Ecto neural progenitor cell (in vitro differentiated cells): ENCODE measurements at regions not wholly inside any gene's neighbourhood (a gene's known extent, or its start where the extent isn't known, plus 50 kb on each side); places are given as distances from the start of the nearest gene placed in this dataset.

Experiments
- DNase-seq: peaks from one replicate; pipeline ENCODE4 v3.0.0-alpha.2; 2018; ENCODE audit warnings: low spot score

DNA sequence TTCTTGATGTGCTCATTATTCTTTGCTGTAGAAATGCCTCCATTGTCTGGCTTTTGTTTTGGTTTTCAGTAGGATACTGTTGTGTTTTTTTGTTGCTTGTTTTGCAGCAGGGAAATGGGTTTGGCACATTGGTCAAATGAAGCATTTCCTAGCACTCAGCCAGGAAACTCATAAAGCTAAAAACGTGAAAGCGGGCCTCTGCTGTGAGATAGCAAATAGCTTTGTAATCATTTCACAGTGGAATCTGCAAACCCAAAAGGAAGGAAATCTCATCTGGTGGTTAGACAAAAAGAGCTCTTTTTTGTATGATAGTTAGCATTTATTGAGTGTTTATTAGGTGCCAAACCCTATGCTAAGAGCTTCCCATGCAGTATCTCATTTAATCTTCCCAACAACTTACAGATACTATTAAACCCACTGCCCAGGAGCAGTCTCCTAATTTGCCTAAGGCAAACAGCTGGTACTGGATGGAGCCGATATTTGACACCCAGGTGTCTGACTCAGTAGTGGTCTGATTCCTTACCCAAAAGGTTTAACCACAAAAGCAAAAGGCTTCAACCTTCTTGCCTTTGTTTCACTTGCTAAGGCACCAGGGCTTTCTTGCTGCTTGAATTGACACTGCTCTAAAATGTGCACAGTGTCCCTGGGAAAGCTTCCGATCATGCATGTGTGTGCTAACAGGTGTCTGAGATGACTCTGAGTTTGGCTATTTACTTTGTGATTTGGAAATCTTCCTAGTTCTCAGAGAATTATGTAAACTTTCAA, 527.9 kb upstream of the MDFIC2 start:
- no peak for DNase-seq

DNA sequence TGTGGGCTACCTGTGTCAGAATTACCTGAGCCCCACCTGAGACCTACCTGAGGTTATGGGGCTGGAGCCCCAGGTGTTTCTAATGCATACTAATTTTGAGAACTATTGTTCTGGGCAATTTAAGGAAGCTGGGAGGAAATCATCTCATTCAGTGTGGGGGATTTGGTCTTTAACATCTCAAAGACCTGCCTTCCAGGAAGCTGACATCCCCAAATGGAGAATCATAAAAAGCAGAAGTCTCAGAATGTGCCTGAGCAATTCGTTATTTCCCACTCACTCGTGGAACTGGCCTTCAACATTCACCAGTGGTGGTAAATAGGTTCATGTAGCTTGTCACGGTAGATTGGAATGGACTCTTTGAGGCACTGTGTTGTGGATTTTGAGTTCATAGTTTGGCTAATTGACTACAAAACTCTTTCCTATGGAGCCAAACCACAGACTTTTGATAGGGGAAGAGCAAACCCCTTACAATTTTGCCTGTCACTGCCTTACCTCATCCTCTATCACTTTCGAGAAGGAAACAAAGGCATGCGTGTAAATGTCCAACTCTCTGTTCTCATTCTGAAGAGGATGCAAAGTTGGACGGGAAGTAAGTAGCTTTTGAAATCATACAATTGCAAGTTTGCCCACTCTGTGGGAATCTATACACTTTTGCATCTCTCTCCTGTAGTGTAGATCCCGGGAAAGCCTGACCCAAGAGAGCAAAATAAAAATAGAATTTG, 521.0 kb upstream of the MDFIC2 start:
- DNase-seq, result no peak

DNA sequence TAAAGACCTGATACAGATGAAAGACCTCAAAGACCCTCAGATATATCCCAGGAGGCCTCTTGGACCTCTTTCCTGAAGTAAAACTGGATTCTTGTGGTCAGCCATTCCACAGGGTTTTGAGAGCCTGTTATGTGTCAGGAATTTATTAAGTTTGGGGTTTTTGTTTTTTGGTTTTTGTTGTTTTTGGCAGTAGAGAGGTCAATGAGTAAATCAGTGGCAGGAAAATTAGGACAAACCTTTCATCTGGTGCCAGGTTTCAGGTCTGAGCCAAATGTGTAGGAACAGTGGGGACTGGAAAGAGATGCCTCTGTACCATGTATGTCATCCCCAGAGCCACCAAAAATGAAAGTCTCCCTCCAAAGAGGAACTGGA, 520.4 kb upstream of the MDFIC2 start:
- DNase-seq, result no peak

DNA sequence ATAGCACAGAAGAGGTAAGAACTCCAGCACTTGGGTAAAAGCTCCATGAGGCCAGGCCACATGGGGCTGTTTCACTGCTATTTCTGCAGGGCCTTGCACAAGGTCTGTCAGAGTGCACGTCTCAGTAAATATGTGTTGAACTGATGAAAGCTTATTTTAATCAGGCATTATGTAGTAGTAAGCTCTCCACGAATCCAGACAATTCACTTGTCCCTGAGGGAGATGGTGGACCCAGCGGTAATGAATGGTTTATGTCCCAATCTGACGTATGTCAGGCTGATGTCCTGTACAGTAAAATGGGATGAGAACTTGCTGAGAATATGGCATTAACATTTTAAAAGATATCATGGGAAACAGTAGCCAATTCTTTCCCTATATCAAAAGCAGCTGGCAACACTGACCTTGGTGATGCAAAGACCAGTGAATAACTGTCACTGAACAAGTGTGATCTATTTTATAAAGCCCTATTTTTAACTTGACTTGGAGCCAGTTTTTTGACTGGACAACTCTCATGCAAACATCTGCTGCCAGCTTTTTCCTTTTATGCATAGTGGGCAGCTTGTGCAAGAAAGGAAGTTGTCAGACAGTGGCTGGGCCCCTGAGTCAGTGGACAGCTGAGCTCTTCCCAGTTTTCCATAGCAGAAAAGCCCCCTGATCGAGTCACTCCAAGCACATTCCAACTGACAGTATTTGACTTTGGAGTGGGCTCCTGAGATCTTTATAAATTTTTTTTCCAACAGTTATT, 519.8 kb upstream of the MDFIC2 start:
- no peak for DNase-seq

DNA sequence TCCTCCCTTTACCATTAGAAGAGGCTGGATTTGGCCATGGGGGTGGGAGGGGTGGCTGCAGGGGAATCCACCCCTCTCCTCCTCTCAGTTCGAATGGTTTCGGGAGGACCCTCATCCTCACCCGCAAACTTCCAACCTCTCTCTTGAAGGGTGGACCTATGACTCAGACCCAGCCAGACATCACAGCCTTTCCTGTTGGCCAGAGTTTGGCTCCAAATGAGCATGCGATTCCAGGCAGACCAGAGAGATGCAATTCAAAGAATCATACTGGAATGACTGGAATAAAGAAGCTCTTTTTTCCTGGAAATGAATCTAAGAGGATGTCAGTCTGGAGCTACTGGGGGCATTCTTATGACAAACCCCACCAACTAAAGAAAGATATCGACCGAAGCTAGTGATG, 516.7 kb upstream of the MDFIC2 start:
- DNase-seq, result no peak

DNA sequence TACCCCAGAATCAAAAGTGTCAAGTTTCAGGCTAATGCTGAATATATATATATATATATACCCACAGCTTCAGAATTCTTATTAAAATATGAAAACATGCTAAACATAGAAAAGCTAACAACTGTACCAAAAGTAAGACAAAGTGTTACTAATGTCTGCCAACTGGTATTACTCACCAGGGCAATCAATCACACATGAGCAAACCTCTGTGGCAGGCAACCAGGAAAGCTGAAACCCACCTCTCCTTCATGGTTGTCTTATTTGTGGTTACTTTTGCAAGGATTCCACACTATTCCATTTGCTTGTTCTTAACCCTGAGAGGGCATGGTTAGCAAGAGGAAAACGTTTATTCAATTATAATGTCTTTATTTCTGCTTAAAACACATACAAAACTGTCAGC, 512.3 kb upstream of the MDFIC2 start:
- DNase-seq, result no peak

DNA sequence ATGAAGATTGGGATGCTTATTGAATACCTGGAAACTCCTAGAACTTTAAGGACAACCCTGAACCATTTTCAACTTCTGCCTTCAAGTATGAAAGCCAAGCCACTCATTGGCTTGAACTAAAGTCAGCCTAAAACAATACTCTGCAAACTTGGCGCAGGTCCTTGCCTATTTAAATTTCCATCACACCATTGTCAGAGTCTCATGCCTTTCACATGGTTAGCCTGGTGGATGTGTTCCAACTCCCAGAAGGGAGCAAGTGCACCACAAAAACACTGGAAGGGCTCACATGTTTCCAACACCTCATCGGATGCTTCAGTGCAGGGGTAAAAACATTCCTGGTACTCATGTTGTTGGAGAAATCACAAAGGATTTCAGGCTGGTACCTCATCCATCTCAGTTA, 511.6 kb upstream of the MDFIC2 start:
- DNase-seq, result no peak

DNA sequence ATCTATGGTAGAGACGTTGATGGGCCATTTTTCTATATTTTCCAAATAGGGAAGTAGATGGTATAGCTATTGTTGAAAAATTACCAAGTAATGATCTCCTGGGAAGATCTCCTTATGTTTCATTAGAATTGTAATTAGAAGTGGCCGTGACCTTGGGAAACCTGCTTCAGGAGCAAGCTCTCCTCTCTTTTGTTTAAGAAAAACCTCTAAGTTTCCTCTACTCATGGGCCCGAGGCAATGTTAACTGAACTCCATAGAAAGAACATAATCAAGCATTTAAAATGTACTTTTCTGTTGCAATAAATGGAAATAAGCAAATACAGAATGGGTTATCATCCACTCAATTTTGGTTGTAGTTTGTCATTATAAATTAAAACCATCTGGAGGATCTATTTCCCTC, 511.2 kb upstream of the MDFIC2 start:
- no peak for DNase-seq

DNA sequence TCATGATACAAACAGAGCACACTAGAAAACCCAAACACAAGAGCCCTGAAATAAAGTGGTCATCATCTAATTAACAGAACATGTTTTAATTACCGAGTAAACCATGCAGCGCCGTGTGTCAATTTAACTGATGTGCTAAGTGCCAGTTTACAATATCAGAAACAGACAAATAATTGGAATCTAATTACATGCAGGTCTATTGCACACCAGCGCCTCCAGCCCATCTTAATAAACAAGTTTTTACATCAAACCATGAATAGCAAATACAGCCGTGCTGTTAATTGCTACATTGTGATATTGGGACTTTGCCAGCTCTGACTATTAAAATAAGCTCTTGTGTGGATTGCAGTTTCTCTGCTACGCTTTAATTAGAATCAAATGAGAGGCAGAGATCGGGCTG, 510.2 kb upstream of the MDFIC2 start:
- no peak for DNase-seq

DNA sequence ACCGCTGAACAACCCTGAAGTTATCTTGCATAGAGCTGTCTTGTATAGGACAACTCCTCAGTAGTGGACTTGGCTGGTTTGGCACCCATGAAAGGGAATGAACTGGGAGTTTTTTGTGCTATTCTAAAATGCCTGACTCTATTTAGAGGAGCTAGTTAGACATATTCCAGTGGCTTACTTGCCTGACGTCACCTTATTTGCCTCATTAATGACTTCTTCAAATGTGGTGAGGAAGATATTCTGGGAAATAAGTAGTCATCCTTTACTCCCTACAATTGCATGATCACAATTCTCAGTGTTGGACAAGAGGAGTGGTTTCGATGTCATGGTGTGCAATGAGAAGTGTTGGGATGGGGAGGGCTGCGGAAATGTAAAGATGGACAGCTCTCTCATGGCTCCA, 509.2 kb upstream of the MDFIC2 start:
- DNase-seq, result no peak

DNA sequence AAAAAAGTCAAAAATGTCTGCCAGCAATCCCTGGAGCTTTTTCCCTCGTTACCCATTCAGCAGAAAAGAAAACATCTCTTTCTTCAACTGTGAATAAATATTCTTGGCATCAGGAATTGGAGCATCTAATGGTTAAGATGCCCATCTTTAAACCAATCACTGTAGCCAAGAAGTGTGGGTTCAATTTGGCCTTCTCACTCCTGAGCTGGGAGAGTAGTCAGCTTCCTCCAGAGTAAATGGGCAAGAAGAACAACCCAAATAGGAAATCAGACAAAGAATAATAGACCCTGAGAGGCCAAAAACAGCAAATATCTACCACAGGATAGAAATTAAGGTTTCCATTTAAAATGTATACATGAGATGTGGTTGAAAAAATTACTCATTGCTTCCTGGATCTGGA, 508.0 kb upstream of the MDFIC2 start:
- DNase-seq, result no peak

DNA sequence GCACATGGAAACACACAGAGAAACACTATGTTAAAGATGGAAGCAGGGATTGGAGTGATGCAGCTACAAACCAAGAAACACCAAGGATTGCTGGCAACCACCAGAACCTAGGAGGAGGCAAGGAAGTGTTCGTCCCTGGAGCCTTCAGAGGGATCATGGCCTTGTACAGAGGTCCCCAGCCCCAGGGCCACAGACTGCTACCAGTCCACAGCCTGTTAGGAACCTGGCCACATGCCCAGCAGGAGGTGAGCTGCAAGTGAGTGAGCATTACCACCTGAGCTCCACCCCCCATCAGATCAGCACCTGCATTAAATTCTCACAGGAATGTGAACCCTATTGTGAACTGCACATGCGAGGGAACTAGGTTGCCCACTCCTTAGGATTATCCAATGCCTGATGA, 505.7 kb upstream of the MDFIC2 start:
- no peak for DNase-seq

DNA sequence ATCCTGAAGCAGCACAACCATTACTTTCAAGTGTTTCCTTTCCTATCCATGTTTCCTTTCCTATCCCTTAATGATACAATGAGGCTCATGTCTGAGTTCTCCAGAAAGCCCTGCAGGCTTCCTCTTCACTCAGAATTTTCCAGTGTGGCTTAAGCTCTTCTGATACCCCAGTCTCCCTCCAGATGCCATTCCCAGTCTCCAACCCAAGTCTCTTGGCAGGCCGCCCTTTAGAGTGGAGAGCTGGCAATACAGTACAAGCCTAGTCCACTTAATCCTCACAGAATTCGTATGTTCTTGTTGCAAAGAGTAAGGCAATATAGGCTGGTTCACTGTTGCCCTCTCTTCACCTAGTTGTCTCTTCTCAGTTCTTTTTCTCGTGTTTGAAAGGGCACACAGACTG, 503.9 kb upstream of the MDFIC2 start:
- no peak for DNase-seq

DNA sequence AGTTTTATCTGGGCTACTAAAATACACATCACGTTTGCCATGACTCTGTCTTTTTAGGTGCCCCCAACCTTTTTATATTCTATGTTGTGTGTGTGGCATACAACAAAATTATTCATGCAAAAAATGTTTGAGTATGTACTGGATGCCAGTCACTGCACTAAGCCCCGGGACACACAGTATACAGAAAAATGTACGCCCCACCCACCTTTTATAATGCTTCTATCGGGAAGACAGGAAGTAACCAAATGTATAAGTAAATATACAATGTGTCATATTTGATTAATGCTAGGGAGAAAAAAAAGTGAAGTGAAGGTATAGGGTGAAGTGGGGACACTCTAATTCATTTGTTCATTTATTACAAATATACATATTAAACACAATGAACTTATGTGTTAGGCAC, 503.4 kb upstream of the MDFIC2 start:
- no peak for DNase-seq

DNA sequence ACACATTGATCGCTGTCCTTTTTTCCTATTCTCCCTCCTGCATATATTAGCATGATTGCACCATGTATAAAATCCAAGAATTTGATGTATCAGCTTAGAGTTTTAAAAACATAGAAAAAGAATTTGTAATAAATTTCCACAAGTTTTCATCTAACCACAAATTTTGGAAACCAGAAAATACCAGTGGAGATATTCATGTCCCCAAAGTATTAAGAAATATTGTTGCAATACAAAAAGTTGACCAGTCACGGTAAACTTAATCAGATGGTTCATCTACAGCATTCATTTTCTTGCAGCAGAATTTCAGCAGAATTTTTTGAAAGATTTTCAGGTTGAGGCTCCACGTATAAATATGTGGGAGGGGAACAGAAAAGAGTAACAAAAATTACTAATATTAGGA, 500.9 kb upstream of the MDFIC2 start:
- no peak for DNase-seq

DNA sequence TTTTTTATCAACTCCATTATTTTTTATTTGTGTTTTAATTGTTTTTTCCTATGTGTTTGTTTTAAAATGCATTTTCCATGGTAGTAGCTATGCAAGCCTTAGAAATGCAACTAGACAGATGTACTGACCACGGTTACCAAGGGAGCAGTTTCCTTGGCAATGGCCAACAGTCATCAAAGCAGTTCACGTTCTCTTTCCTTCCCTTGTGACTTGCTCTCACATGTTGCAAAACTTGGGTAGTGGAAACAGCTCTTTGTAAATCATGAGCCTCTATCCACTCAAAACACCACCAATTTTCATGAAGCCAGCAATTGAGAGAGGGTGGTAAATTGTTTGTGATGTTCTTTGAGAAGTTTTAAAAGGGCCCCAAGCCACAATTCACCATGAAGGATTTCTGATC, 499.4 kb upstream of the MDFIC2 start:
- no peak for DNase-seq

DNA sequence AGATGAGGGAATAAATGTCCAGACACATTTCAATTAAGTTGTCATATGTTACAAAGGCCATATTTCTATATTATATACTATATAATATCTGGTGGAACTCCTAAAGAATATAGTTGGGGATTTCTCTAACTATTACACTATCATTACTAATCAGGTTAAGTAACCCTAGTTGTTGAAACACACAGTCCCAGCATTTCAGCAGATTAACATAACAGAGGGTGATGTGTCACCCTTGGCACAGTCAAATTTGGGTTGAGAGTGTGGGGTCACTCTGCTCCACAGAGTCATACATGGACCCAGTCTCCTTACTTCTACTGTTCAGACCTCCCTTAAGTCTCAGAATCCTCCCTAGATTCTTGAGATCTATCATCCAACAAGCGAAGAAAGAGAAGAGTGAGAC, 496.4 kb upstream of the MDFIC2 start:
- no peak for DNase-seq

DNA sequence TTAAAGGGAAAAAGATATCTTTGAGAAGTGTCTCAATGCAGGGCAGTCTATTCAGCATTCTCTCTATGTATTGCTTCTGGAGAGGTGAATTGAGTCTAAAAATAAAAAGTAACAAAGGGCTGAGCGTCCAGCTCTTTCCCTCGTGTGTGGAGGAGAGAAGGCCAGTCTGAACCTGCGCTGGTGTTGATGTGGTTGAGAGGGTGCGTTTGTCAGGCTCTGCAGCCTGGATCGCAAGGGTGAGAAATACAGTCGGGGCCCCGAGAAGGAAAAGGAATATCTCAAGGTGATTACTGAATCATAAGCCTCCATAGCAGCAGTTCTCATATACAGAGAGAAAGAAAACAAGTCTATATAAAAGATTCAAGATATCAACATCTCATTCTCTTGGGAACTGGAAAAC, 494.1 kb upstream of the MDFIC2 start:
- no peak for DNase-seq

DNA sequence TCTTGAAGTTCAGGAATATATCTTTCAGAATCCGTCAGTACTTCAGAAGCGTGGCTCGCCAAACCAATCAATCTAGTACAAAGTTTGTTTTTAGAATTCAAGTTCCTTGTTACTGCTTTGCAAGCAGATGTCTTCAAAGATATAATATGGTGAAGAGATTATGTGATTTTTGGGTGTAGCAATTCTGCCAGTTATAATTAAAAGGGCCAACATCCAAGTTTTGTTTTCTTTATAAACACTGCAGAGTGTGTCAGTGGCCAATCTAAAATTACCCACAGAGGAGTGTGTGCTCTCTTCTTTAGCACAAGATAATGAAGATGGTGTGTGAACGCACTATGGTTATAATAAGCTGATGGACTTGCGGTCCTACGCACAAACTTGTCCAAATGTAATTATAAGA, 493.6 kb upstream of the MDFIC2 start:
- DNase-seq, result no peak

DNA sequence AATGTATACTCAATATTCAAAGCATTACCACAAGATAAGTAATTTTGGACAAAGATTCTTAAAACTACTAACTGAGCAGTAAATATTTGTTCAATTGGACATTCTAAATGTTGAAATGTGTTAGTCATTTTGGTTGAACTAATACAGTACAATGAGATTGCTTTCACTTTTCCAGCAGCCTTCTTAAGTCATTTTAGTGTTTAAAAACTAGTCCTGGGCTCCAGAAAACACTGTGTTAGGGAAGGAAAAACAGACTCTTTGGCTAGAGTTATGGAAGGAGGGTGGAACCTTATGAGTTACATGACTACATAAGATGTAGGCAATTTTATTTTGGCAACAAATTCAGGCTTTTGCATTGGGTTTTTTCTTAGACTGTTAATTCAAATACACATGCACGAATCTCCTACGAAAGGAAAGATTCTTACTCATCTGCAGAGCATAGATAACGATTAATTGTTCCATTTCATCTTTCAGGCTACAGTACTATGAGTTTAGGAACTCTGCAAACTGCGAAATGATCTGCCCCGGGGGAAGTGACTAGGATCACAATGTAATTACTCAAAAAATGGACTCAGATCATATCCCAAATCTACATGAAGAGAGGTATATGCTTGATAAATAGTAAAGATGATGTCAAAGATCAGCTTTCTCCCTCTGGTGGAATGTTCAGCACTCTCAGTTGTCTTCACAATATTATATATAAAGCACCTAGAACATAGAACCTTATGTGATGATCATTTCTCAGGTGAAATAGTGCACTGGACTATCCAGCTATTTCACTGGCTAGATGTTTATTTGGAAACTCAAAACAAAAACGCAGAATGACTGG, 492.8 kb upstream of the MDFIC2 start:
- DNase-seq, result no peak

DNA sequence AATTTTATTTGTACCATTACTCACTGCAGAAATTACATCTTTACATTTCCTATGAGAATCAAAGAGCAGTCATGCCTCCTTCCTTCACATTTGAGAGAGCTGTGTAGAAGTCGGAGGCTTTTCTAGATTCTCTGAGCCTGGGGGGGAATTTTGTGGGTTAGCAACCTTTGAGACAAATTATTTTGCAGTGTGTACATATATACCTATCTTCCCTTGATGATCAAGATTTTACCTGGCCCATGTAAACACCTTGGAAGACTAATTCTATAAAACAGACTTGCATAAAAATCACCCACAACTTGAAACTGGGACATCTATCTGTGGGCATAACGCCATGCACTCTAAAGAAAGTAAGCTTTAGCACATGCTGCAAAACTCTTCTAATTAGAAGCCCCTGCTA, 491.5 kb upstream of the MDFIC2 start:
- no peak for DNase-seq

DNA sequence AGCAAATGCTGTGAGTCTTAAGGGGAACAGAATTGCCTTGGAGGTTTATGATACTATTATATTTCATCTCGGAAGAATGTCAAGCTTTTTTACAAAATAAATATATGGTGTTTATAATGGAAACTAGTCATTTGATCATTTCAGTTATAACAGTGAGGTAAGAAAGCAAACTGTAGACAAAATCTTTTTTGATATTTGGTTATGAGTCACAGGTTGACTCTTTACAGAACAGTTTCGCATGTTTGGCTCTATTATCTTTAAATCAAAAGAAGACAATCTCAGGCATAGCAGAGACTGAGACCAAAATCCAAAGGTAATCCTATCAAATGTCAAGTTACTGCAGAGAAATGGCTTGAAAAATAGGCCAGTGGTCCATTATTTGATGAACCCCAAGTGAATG, 490.9 kb upstream of the MDFIC2 start:
- no peak for DNase-seq
